ENCODE measurements at regions not wholly inside any gene's neighbourhood (a gene's known extent, or its start where the extent isn't known, plus 50 kb on each side); places are given as distances from the start of the nearest gene placed in this dataset.

DNA sequence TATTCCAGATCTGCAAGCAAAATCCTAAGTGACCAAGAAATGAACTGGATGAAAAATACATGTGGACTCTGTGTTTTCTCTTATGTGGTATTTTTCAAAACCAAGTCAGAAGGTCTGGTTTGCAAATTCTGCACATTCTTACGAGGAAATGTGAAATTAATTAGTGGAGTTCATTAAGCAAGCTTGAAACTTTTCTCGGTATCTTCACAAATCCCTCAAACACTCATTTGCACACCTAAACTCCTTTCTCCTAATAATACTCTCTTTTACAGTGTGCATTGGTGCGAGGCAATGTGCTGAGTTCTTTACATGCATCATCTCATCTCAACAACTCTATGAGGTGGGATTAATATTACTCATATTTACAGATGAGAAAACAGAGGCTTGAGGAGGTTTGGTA lies 82.1 kb downstream of the MTERF1 start:
- Histone ChIP-seq H3K27me3 (ENCODE audit: insufficient read depth, low read depth, severe bottlenecking) (no peaks in the 10 kb centered on the region), H3K9me3 (ENCODE audit: severe bottlenecking) (peaks cover 3% of the 10 kb centered on the region), H3K4me3 (ENCODE audit: low read depth, low read length) (no peak overlapping the region), H3K27ac (no peak overlapping the region), H3K36me3 (no peaks in the 10 kb centered on the region)
- DNase-seq = no peak
- TF ChIP-seq, protein P1, sequence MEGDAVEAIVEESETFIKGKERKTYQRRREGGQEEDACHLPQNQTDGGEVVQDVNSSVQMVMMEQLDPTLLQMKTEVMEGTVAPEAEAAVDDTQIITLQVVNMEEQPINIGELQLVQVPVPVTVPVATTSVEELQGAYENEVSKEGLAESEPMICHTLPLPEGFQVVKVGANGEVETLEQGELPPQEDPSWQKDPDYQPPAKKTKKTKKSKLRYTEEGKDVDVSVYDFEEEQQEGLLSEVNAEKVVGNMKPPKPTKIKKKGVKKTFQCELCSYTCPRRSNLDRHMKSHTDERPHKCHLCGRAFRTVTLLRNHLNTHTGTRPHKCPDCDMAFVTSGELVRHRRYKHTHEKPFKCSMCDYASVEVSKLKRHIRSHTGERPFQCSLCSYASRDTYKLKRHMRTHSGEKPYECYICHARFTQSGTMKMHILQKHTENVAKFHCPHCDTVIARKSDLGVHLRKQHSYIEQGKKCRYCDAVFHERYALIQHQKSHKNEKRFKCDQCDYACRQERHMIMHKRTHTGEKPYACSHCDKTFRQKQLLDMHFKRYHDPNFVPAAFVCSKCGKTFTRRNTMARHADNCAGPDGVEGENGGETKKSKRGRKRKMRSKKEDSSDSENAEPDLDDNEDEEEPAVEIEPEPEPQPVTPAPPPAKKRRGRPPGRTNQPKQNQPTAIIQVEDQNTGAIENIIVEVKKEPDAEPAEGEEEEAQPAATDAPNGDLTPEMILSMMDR (IDR thresholded peaks at IDR 0.05; ENCODE audit: low read depth, low read length) = no peak

DNA sequence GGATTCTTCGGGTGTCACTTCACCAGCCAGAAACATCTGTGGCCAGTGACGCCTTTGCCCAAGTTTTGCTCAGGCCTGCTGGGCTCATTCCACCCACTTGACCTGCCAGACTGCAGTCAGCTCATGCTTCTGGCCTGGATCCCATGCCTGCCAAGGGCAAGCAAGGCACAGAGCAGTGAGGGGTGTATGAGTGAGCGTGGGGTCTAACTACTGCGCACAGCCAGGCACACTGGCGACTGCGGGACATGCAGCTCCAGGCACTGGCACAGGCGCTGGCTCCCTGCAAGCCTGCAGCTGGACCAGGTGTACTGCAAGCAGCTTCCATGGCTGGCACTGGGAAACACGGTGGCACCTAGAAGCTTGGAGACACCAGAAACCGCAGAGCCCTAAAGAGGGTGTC lies 80.1 kb downstream of the MTERF1 start:
- Histone ChIP-seq H3K27ac (no peak overlapping the region), H3K36me3 (no peaks in the 10 kb centered on the region), H3K4me3 (ENCODE audit: low read depth, low read length) (no peak overlapping the region), H3K27me3 (ENCODE audit: insufficient read depth, low read depth, severe bottlenecking) (no peaks in the 10 kb centered on the region), H3K9me3 (ENCODE audit: severe bottlenecking) (no peaks in the 10 kb centered on the region)
- DNase-seq = no peak
- TF ChIP-seq, protein P1 (IDR thresholded peaks at IDR 0.05; ENCODE audit: low read depth, low read length) = no peak

DNA sequence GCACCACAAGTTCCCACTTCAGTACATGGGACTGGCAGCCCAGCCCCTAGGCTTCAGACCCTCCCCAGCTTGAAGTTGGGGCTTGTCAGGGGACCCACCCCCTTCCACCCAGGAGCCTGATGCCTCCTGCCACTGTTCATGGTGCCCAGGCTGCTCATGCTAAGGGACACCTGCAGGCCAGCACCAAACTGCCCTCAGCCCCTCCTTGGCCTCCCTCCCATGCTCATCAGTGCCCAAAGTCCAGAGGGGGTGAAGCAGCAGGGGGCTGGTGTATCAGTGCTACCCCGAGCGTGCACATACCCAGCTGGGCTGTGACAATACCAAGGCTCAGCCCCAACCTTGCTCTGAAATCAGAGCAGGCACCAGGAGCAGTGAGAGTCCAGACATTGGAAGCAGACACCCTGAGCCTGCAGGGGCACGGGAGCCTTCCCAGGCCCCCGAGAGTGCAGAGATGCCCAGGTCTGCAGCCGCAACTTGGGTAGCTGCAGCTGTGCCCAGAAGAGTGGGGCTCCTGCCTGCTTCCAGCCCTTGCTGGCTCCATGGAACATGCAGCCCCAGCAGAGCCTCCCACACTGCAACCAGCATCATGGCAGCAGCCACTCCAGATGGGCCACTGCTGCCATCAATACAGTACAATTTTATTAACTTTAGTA lies 79.0 kb downstream of the MTERF1 start:
- no peaks in the 10 kb centered on the region for H3K27me3 ChIP-seq (ENCODE audit: insufficient read depth, low read depth, severe bottlenecking)
- no peak overlapping the region for H3K4me3 ChIP-seq (ENCODE audit: low read depth, low read length)
- H3K27ac ChIP-seq = no peak overlapping the region
- TF ChIP-seq, protein P1 (IDR thresholded peaks at IDR 0.05; ENCODE audit: low read depth, low read length) = no peak
- H3K9me3 ChIP-seq (ENCODE audit: severe bottlenecking) = no peaks in the 10 kb centered on the region
- no peak for DNase-seq
- no peaks in the 10 kb centered on the region for H3K36me3 ChIP-seq

DNA sequence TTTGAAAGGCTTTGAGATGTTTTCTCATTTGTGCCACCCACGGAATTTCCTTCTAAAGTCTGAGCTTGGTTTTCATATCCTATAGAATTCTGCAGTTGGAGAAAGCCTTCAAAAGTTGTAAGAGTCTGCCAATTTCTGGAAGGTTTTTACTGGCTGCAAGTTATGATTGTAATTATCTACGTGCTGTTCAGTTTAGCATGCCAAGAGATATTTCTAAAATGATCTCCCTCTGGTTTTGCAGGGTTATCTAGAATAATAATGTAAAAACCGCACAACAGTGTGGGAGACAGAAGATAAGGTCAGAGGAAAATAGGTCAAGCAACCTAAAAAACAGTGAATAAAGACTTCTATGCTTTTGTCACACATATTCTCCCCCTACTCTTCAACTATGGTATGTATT lies 69.3 kb downstream of the MTERF1 start:
- no peak for DNase-seq
- Histone ChIP-seq H3K27me3 (ENCODE audit: insufficient read depth, low read depth, severe bottlenecking) (no peaks in the 10 kb centered on the region), H3K36me3 (no peaks in the 10 kb centered on the region), H3K27ac (no peak overlapping the region), H3K4me3 (ENCODE audit: low read depth, low read length) (no peak overlapping the region), H3K9me3 (ENCODE audit: severe bottlenecking) (no peaks in the 10 kb centered on the region)
- TF ChIP-seq, protein P1 (IDR thresholded peaks at IDR 0.05; ENCODE audit: low read depth, low read length) = no peak

DNA sequence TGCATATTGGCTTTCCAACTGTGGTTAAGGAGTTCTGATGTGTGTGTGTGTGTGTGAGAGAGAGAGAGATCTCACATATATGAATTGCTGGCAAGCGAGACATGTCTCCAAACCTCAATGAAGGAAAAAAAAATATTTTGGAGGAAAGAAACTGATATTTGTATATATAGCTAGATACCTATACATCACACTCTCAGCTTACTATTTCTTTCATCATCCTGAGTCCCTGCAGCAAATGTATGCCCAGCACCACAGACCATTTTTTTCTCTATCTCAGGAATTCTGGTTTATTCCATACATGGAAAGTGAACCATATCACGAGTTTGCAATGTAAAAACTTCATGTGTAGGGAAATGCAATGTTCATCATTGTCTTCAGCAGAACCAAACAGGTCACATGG lies 68.9 kb downstream of the MTERF1 start:
- Histone ChIP-seq H3K9me3 (ENCODE audit: severe bottlenecking) (no peaks in the 10 kb centered on the region), H3K36me3 (no peaks in the 10 kb centered on the region), H3K27me3 (ENCODE audit: insufficient read depth, low read depth, severe bottlenecking) (no peaks in the 10 kb centered on the region), H3K4me3 (ENCODE audit: low read depth, low read length) (no peak overlapping the region), H3K27ac (no peak overlapping the region)
- TF ChIP-seq, protein P1 (IDR thresholded peaks at IDR 0.05; ENCODE audit: low read depth, low read length) = no peak
- no peak for DNase-seq

DNA sequence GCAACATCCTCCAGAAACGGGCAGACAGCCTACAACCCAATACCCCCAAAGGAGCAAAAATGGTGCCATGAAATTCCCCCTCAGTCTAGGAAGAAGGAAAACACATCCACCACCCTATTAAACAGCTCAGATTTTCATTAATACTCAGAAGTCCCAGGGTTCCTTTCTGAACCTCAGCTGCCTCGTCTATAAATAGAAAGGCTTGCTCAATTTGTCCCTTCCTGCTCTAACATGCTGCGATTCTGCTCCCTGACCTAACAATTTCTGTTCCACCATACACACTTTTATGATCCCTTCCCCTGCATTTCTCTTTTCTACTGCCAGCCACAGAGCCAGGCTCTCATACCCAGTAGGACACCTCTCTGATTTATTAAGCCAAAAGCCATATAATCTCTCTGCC lies 68.1 kb downstream of the MTERF1 start:
- no peak for DNase-seq
- H3K27me3 ChIP-seq (ENCODE audit: insufficient read depth, low read depth, severe bottlenecking) = no peaks in the 10 kb centered on the region
- H3K4me3 ChIP-seq (ENCODE audit: low read depth, low read length) = no peak overlapping the region
- no peak overlapping the region for H3K27ac ChIP-seq
- TF ChIP-seq, protein P1 (IDR thresholded peaks at IDR 0.05; ENCODE audit: low read depth, low read length) = no peak
- H3K9me3 ChIP-seq (ENCODE audit: severe bottlenecking) = no peaks in the 10 kb centered on the region
- H3K36me3 ChIP-seq = no peaks in the 10 kb centered on the region
